ENCODE measurements at regions not wholly inside any gene's neighbourhood (a gene's known extent, or its start where the extent isn't known, plus 50 kb on each side); places are given as distances from the start of the nearest gene placed in this dataset.

- no peak for TF ChIP-seq CTCF (IDR thresholded peaks at IDR 0.05)
- no peak for TF ChIP-seq POLR2A (IDR thresholded peaks at IDR 0.05)
Observed at GRCh38 chr10:3366043-3366442, 193.5 kb upstream of the PITRM1 start.
